ENCODE measurements at regions not wholly inside any gene's neighbourhood (a gene's known extent, or its start where the extent isn't known, plus 50 kb on each side); places are given as distances from the start of the nearest gene placed in this dataset.

- TF ChIP-seq CTCF (IDR thresholded peaks at IDR 0.05) (no peak), POLR2AphosphoS5 (IDR thresholded peaks at IDR 0.05) (no peak), POLR2A (IDR thresholded peaks at IDR 0.05) (no peak)
These were observed 66.9 kb upstream of the NTRK3 start for GRCh38 chr15:88323468-88323867.

All from breast epithelium (tissue), 3 donors.